ENCODE measurements at regions not wholly inside any gene's neighbourhood (a gene's known extent, or its start where the extent isn't known, plus 50 kb on each side); places are given as distances from the start of the nearest gene placed in this dataset.

DNA sequence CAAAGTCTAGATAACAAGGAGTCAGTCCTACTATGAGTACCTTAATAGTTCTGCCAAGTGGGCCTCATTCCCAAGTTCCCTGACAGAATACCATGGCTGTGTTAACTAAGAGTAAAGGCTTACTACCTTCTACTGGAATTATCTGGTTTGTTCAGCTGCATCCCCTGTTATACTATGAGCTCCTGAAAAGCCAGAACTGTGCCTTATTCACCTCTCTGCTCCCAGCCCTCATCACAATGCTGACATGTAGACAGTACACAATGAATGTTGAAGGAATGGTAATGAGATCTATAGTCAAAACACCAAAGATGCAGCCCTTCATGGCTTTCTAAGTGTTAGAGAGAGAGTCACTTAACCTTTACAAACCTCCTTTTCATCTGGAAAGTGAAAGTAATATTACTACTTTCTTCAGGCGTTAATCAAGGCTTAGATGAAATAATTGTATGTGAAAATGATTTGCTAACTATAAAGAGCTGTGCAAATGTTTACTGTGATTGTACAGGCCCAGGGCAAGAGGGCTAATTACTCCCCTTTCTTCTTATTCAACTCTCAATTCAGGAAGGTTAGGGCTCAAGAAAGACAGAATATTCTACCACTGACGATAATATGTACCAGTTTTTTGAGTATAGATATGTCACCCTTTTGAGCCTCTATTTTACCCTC, 70.3 kb upstream of the MROH9 start:
- TF ChIP-seq CTCF (IDR thresholded peaks at IDR 0.05): no peak
- no peaks in the 10 kb centered on the region for H3K9me3 Mint-ChIP-seq
- H3K27me3 Mint-ChIP-seq (ENCODE audit: low read depth, poor library complexity): no peaks in the 10 kb centered on the region
- H3K36me3 Mint-ChIP-seq (ENCODE audit: low read depth): no peaks in the 10 kb centered on the region
- H3K27ac Mint-ChIP-seq: no peak overlapping the region
- no peak for DNase-seq
- H3K4me3 Mint-ChIP-seq: no peak overlapping the region
- no peaks in the 10 kb centered on the region for H3K4me1 Mint-ChIP-seq

GRCh38 chr1:170866646-170867045, 68.7 kb upstream of the MROH9 start:
- no peak for TF ChIP-seq CTCF (IDR thresholded peaks at IDR 0.05)
- Mint-ChIP-seq H3K9me3 (no peaks in the 10 kb centered on the region), H3K4me1 (no peaks in the 10 kb centered on the region), H3K4me3 (no peak overlapping the region), H3K27me3 (ENCODE audit: low read depth, poor library complexity) (no peaks in the 10 kb centered on the region), H3K36me3 (ENCODE audit: low read depth) (no peaks in the 10 kb centered on the region), H3K27ac (no peak overlapping the region)
- no peak for DNase-seq

DNA sequence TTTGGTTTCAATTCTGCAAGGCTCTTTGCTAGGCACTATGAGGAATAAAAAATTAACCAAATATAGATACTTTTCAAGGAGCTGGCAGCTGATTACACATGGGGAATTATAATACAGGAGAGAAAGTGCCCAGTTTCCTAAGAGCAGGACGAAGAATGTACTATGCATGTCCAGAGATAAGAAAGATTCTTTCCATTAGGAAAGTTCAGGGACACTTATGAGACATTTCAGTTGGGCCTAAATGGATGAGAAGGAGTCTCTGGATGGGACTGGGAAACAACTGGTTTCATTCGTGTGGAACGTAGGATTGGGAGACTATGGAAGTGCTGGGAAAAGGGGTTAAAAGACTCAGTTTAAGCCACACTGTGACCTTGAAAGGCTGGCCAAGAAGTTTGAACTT, 63.5 kb upstream of the MROH9 start:
- Mint-ChIP-seq H3K27me3 (ENCODE audit: low read depth, poor library complexity) (peaks cover 3% of the 10 kb centered on the region), H3K27ac (no peak overlapping the region), H3K4me1 (peaks cover 6% of the 10 kb centered on the region), H3K36me3 (ENCODE audit: low read depth) (no peaks in the 10 kb centered on the region), H3K9me3 (no peaks in the 10 kb centered on the region), H3K4me3 (no peak overlapping the region)
- TF ChIP-seq CTCF (IDR thresholded peaks at IDR 0.05): no peak
- no peak for DNase-seq

- Mint-ChIP-seq H3K36me3 (ENCODE audit: low read depth) (no peaks in the 10 kb centered on the region), H3K27me3 (ENCODE audit: low read depth, poor library complexity) (peaks cover 3% of the 10 kb centered on the region), H3K4me3 (no peak overlapping the region), H3K4me1 (peaks cover 6% of the 10 kb centered on the region), H3K9me3 (no peaks in the 10 kb centered on the region), H3K27ac (no peak overlapping the region)
- TF ChIP-seq CTCF (IDR thresholded peaks at IDR 0.05): no peak
- no peak for DNase-seq
Observed at GRCh38 chr1:170872663-170873062, 62.7 kb upstream of the MROH9 start.

DNA sequence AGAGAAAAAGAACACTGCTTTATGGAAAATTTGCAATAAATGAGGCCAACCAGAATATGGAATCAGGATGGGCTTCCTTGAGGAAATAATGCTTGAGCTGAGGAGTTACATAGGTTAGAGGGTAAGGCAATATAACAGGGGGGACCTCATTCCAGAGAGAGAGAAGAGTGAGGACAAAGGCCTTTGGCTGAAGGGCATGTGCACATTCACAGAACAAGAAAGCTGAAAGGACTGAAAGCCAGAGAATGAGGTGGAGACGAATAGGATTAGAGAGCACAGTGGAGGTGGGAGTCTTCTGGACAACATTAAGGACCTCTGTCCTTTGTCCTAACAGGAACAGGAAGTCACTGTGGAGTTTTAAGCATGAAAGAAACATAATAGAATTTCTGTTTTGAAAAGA, 60.7 kb upstream of the MROH9 start:
- Mint-ChIP-seq H3K4me1 (peaks cover 6% of the 10 kb centered on the region), H3K27me3 (ENCODE audit: low read depth, poor library complexity) (peaks cover 3% of the 10 kb centered on the region), H3K36me3 (ENCODE audit: low read depth) (no peaks in the 10 kb centered on the region), H3K27ac (no peak overlapping the region), H3K4me3 (no peak overlapping the region), H3K9me3 (no peaks in the 10 kb centered on the region)
- TF ChIP-seq CTCF (IDR thresholded peaks at IDR 0.05): no peak
- DNase-seq: no peak
